Panc1 (cell line): ENCODE measurements at regions not wholly inside any gene's neighbourhood (a gene's known extent, or its start where the extent isn't known, plus 50 kb on each side); places are given as distances from the start of the nearest gene placed in this dataset.

ENCODE experiments used
- TCF7L2 ChIP-seq: IDR thresholded peaks from 2 replicates; pipeline ENCODE4 v1.6.1; 2011; ENCODE audit warnings: mild to moderate bottlenecking, low read depth, low read length, inconsistent platforms
- TF ChIP-seq, protein P1 (sequence below): fragments of 450-650 bp; IDR thresholded peaks from 2 replicates; pipeline ENCODE4 v1.5.1; 2017; ENCODE audit warnings: mild to moderate bottlenecking

DNA sequence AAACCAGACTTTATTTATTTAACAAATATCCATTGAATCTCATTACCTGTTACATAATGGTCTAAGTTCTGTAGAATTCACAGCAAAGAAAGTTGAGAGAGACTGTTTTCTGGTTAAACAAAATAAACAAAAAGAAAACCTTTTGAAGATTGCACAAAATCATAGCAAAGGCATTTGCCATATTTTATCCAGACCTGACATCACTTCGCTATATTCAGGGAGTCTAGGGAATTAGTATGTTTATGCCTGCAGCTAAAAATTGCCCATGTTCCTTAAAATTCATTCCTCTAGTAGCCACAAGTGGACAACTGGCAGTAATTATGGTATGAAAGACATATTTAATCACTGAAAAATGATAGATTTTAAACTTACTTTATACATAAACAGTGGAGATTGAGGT, 577.0 kb upstream of the DAB2 start:
- TF ChIP-seq, protein P1, sequence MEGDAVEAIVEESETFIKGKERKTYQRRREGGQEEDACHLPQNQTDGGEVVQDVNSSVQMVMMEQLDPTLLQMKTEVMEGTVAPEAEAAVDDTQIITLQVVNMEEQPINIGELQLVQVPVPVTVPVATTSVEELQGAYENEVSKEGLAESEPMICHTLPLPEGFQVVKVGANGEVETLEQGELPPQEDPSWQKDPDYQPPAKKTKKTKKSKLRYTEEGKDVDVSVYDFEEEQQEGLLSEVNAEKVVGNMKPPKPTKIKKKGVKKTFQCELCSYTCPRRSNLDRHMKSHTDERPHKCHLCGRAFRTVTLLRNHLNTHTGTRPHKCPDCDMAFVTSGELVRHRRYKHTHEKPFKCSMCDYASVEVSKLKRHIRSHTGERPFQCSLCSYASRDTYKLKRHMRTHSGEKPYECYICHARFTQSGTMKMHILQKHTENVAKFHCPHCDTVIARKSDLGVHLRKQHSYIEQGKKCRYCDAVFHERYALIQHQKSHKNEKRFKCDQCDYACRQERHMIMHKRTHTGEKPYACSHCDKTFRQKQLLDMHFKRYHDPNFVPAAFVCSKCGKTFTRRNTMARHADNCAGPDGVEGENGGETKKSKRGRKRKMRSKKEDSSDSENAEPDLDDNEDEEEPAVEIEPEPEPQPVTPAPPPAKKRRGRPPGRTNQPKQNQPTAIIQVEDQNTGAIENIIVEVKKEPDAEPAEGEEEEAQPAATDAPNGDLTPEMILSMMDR: no peak
- no peak for TF ChIP-seq TCF7L2
